ENCODE measurements at regions not wholly inside any gene's neighbourhood (a gene's known extent, or its start where the extent isn't known, plus 50 kb on each side); places are given as distances from the start of the nearest gene placed in this dataset.

- no peak overlapping the region for H3K4me3 ChIP-seq
- TF ChIP-seq CTCF (IDR thresholded peaks at IDR 0.05) (no peak), POLR2A (IDR thresholded peaks at IDR 0.05) (no peak), POLR2AphosphoS5 (IDR thresholded peaks at IDR 0.05) (no peak)
- no peak overlapping the region for H3K27ac ChIP-seq
- intact Hi-C loops (cut with DNase I; ENCODE audit: low total_unique reads): no loop called here
- no peaks in the 10 kb centered on the region for H3K4me1 ChIP-seq
- DNase-seq (ENCODE audit: low spot score in 2 of 2): no peak
- no peaks in the 10 kb centered on the region for H3K27me3 ChIP-seq
- H3K9me3 ChIP-seq: no peaks in the 10 kb centered on the region
- H3K36me3 ChIP-seq: no peaks in the 10 kb centered on the region
These were observed 80.4 kb upstream of the FSHB start for GRCh38 chr11:30150425-30150824.

GRCh38 chr11:30153008-30153407, 77.8 kb upstream of the FSHB start:
- H3K4me3 ChIP-seq: no peak overlapping the region
- no peaks in the 10 kb centered on the region for H3K27me3 ChIP-seq
- no peak overlapping the region for H3K27ac ChIP-seq
- TF ChIP-seq CTCF (IDR thresholded peaks at IDR 0.05): no peak
- TF ChIP-seq POLR2A (IDR thresholded peaks at IDR 0.05): no peak
- TF ChIP-seq POLR2AphosphoS5 (IDR thresholded peaks at IDR 0.05): no peak
- DNase-seq (ENCODE audit: low spot score in 2 of 2): no peak
- H3K4me1 ChIP-seq: no peaks in the 10 kb centered on the region
- intact Hi-C loops (cut with DNase I; ENCODE audit: low total_unique reads): no loop called here
- H3K36me3 ChIP-seq: no peaks in the 10 kb centered on the region
- H3K9me3 ChIP-seq: no peaks in the 10 kb centered on the region

GRCh38 chr11:30155428-30155827, 75.4 kb upstream of the FSHB start:
- H3K36me3 ChIP-seq: no peaks in the 10 kb centered on the region
- H3K4me3 ChIP-seq: no peak overlapping the region
- H3K9me3 ChIP-seq: no peaks in the 10 kb centered on the region
- no peaks in the 10 kb centered on the region for H3K27me3 ChIP-seq
- DNase-seq (ENCODE audit: low spot score in 2 of 2): no peak
- TF ChIP-seq CTCF (IDR thresholded peaks at IDR 0.05): no peak
- H3K4me1 ChIP-seq: no peaks in the 10 kb centered on the region
- H3K27ac ChIP-seq: no peak overlapping the region
- intact Hi-C loops (cut with DNase I; ENCODE audit: low total_unique reads): no loop called here

- Histone ChIP-seq H3K4me1 (no peaks in the 10 kb centered on the region), H3K27me3 (no peaks in the 10 kb centered on the region), H3K27ac (no peak overlapping the region), H3K36me3 (no peaks in the 10 kb centered on the region), H3K9me3 (peaks cover 0 to 8% of the 10 kb centered on the region in 2 donors), H3K4me3 (no peak overlapping the region)
- intact Hi-C loops (cut with DNase I; ENCODE audit: low total_unique reads): no loop called here
- TF ChIP-seq POLR2AphosphoS5 (IDR thresholded peaks at IDR 0.05) (no peak), POLR2A (IDR thresholded peaks at IDR 0.05) (no peak), CTCF (IDR thresholded peaks at IDR 0.05) (no peak)
- no peak for DNase-seq (ENCODE audit: low spot score in 2 of 2)
These were observed 71.3 kb upstream of the FSHB start for GRCh38 chr11:30159546-30159945.

GRCh38 chr11:30165652-30166051, 65.2 kb upstream of the FSHB start:
- H3K9me3 ChIP-seq: peaks cover 0 to 8% of the 10 kb centered on the region in 2 donors
- H3K27ac ChIP-seq: no peak overlapping the region
- intact Hi-C loops (cut with DNase I; ENCODE audit: low total_unique reads): no loop called here
- H3K4me3 ChIP-seq: no peak overlapping the region
- no peaks in the 10 kb centered on the region for H3K4me1 ChIP-seq
- no peak for TF ChIP-seq CTCF (IDR thresholded peaks at IDR 0.05)
- TF ChIP-seq POLR2AphosphoS5 (IDR thresholded peaks at IDR 0.05): no peak
- TF ChIP-seq POLR2A (IDR thresholded peaks at IDR 0.05): no peak
- no peak for DNase-seq (ENCODE audit: low spot score in 2 of 2)
- H3K27me3 ChIP-seq: no peaks in the 10 kb centered on the region
- no peaks in the 10 kb centered on the region for H3K36me3 ChIP-seq
